GM23248 (cell line): ENCODE measurements at regions not wholly inside any gene's neighbourhood (a gene's known extent, or its start where the extent isn't known, plus 50 kb on each side); places are given as distances from the start of the nearest gene placed in this dataset.

Source experiments
- DNase-seq: peaks from one replicate; pipeline ENCODE4 v3.0.0-alpha.2; 2015
- H2AFZ ChIP-seq: fragments of 200-600 bp; sonication (generic); 2 replicates; pipeline ENCODE4 v1.6.1; 2016; ENCODE audit warnings: antibody characterized with exemption
- H3F3A ChIP-seq: fragments of 200-600 bp; sonication (generic); 2 replicates; pipeline ENCODE4 v1.6.1; 2016; ENCODE audit warnings: mild to moderate bottlenecking, antibody characterized with exemption, mixed run types; ENCODE audit not compliant: insufficient read depth
- H3K27ac ChIP-seq: fragments of 200-600 bp; sonication (generic); 2 replicates; pipeline ENCODE4 v1.5.1; 2016; ENCODE audit warnings: mild to moderate bottlenecking
- H3K27me3 ChIP-seq: fragments of 200-600 bp; sonication (generic); replicated peaks from 2 replicates; pipeline ENCODE4 v1.6.1; 2016; ENCODE audit warnings: mild to moderate bottlenecking; ENCODE audit not compliant: insufficient read depth
- H3K36me3 ChIP-seq: fragments of 200-600 bp; sonication (generic); 2 replicates; pipeline ENCODE4 v1.6.1; 2016; ENCODE audit warnings: low read depth, mild to moderate bottlenecking
- H3K4me1 ChIP-seq: fragments of 200-600 bp; sonication (generic); 2 replicates; pipeline ENCODE4 v1.6.1; 2016; ENCODE audit warnings: mild to moderate bottlenecking; ENCODE audit not compliant: insufficient read depth
- H3K4me2 ChIP-seq: fragments of 200-600 bp; sonication (generic); one replicate; pipeline ENCODE4 v1.6.1; 2016; ENCODE audit warnings: mild to moderate bottlenecking; ENCODE audit not compliant: unreplicated experiment
- H3K4me3 ChIP-seq: fragments of 200-600 bp; sonication (generic); 2 replicates; pipeline ENCODE4 v1.5.1; 2016; ENCODE audit warnings: mild to moderate bottlenecking
- H3K79me2 ChIP-seq: fragments of 200-600 bp; sonication (generic); 2 replicates; pipeline ENCODE4 v1.6.1; 2016; ENCODE audit warnings: mild to moderate bottlenecking; ENCODE audit not compliant: insufficient read depth
- H3K9ac ChIP-seq: fragments of 200-600 bp; sonication (generic); 2 replicates; pipeline ENCODE4 v1.6.1; 2016; ENCODE audit warnings: mild to moderate bottlenecking
- H3K9me2 ChIP-seq: fragments of 200-600 bp; sonication (generic); 2 replicates; pipeline ENCODE4 v1.6.1; 2016; ENCODE audit warnings: mixed run types, mild to moderate bottlenecking, moderate library complexity; ENCODE audit not compliant: insufficient read depth
- H3K9me3 ChIP-seq: fragments of 200-600 bp; sonication (generic); one replicate; pipeline ENCODE4 v1.6.1; 2017; ENCODE audit warnings: low read depth
- H4K20me1 ChIP-seq: fragments of 200-600 bp; sonication (generic); 2 replicates; pipeline ENCODE4 v1.6.0; 2016; ENCODE audit not compliant: insufficient read depth
- EZH2 ChIP-seq: fragments of 200-600 bp; sonication (generic); IDR thresholded peaks from 2 replicates; pipeline ENCODE4 v1.6.1; 2018; ENCODE audit warnings: antibody characterized with exemption, mild to moderate bottlenecking; ENCODE audit not compliant: insufficient read depth, poor library complexity, severe bottlenecking
- EZH2phosphoT487 ChIP-seq: fragments of 200-600 bp; sonication (generic); IDR thresholded peaks from 2 replicates; pipeline ENCODE4 v1.6.1; 2018; ENCODE audit warnings: antibody characterized with exemption, moderate library complexity, mild to moderate bottlenecking, low read depth; ENCODE audit not compliant: insufficient read depth
- WGBS, 2 experiments: methylation state at CpG; one replicate each; pipeline ENCODE4 v1.1.6; 2015 to 2017; ENCODE audit warnings: low lambda C conversion rate in 2 of 2, low coverage in 1 of 2; ENCODE audit errors: missing lambda C conversion rate in 2 of 2; 5-methylcytosine and 5-hydroxymethylcytosine counted together
- in situ Hi-C: fragments of 300-500 bp; cut with MboI; formaldehyde crosslinking; loops from 2 replicates; pipeline ENCODE4 v1.15.0; 2020

DNA sequence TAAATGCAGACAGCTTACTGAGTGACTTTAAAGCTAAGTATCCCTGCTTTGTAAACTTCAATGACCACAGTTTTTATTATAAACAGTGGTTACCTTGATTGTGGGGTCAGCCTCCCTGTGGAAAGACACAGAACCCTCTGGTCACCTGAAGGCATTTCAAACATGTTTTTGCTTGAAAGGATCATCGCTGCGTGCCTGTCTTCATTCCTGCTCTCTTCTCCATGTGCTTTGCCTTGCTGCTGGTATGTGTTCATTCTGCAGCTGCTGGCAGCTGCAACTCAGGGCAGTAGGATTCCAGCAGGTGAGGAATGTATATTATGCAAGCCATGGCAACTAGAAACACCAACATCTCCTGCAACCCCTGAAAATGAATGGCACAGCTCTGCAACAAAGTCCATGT, 81.0 kb upstream of the VAV3 start:
- Histone ChIP-seq H3K9ac (no peak overlapping the region), H3K27me3 (0 out of 2 replicates have a peak, but pooled peaks cover 6% of the 10 kb centered on the region), H3K27ac (no peak overlapping the region), H3K9me2 (no peaks in the 10 kb centered on the region), H3K36me3 (no peaks in the 10 kb centered on the region), H3K4me1 (peaks cover 16% of the 10 kb centered on the region), H3K9me3 (no peaks in the 10 kb centered on the region), H3F3A (0 out of 2 replicates have a peak, but pooled peaks cover 6% of the 10 kb centered on the region), H2AFZ (no peak overlapping the region), H3K4me3 (no peak overlapping the region), H3K79me2 (no peaks in the 10 kb centered on the region), H4K20me1 (no peaks in the 10 kb centered on the region), H3K4me2 (no peak overlapping the region)
- no peak for DNase-seq
- in situ Hi-C loops = no loop called here
- 83 to 100% methylated on average over 2 of the region's 2 CpGs for WGBS, 2 experiments
- TF ChIP-seq EZH2phosphoT487 (no peak), EZH2 (no peak)

- H3K27me3 ChIP-seq = 0 out of 2 replicates have a peak, but pooled peaks cover 6% of the 10 kb centered on the region
- no peak for DNase-seq
- H3K4me1 ChIP-seq = peaks cover 16% of the 10 kb centered on the region
- no peak overlapping the region for H3K4me2 ChIP-seq
- H2AFZ ChIP-seq = no peak overlapping the region
- H3K27ac ChIP-seq = no peak overlapping the region
- H3F3A ChIP-seq = 0 out of 2 replicates have a peak, but pooled peaks cover 6% of the 10 kb centered on the region
- H3K79me2 ChIP-seq = no peaks in the 10 kb centered on the region
- no peaks in the 10 kb centered on the region for H3K9me2 ChIP-seq
- H3K9me3 ChIP-seq = no peaks in the 10 kb centered on the region
- H3K36me3 ChIP-seq = no peaks in the 10 kb centered on the region
- H4K20me1 ChIP-seq = no peaks in the 10 kb centered on the region
- H3K9ac ChIP-seq = no peak overlapping the region
- TF ChIP-seq EZH2 (no peak), EZH2phosphoT487 (no peak)
- WGBS, 2 experiments = 87 to 92% methylated on average over 7 of the region's 7 CpGs
- H3K4me3 ChIP-seq = no peak overlapping the region
- in situ Hi-C loops = no loop called here
Observed at GRCh38 chr1:108045460-108045859, 80.5 kb upstream of the VAV3 start.

- Histone ChIP-seq H2AFZ (no peak overlapping the region), H3K36me3 (no peaks in the 10 kb centered on the region), H3K4me1 (peaks cover 7% of the 10 kb centered on the region), H3K9me3 (no peaks in the 10 kb centered on the region), H3K9me2 (no peaks in the 10 kb centered on the region), H3K9ac (no peak overlapping the region), H3K4me2 (no peak overlapping the region), H3K4me3 (no peak overlapping the region), H4K20me1 (no peaks in the 10 kb centered on the region), H3K79me2 (no peaks in the 10 kb centered on the region), H3K27me3 (0 out of 2 replicates have a peak, but pooled peaks cover 6% of the 10 kb centered on the region), H3K27ac (no peak overlapping the region), H3F3A (0 out of 2 replicates have a peak, but pooled peaks cover 1% of the 10 kb centered on the region)
- 73 to 80% methylated on average over 2 of the region's 2 CpGs for WGBS, 2 experiments
- TF ChIP-seq EZH2phosphoT487 (no peak), EZH2 (no peak)
- in situ Hi-C loops = no loop called here
- no peak for DNase-seq
Observed at GRCh38 chr1:108044318-108044717, 79.3 kb upstream of the VAV3 start.

GRCh38 chr1:108043707-108044106, 78.7 kb upstream of the VAV3 start:
- no peak overlapping the region for H2AFZ ChIP-seq
- no peaks in the 10 kb centered on the region for H3K9me2 ChIP-seq
- H3K79me2 ChIP-seq = no peaks in the 10 kb centered on the region
- H3K27me3 ChIP-seq = 0 out of 2 replicates have a peak, but pooled peaks cover 6% of the 10 kb centered on the region
- H3K36me3 ChIP-seq = no peaks in the 10 kb centered on the region
- no peaks in the 10 kb centered on the region for H3F3A ChIP-seq
- H3K4me2 ChIP-seq = no peak overlapping the region
- no peak overlapping the region for H3K27ac ChIP-seq
- no peak overlapping the region for H3K4me3 ChIP-seq
- H3K9me3 ChIP-seq = no peaks in the 10 kb centered on the region
- H3K4me1 ChIP-seq = peaks cover 1% of the 10 kb centered on the region; the same call in 1 of the 2 replicates
- TF ChIP-seq EZH2phosphoT487 (no peak), EZH2 (no peak)
- H4K20me1 ChIP-seq = no peaks in the 10 kb centered on the region
- in situ Hi-C loops = no loop called here
- no peak for DNase-seq
- H3K9ac ChIP-seq = no peak overlapping the region
- 89 to 92% methylated on average over 8 of the region's 8 CpGs for WGBS, 2 experiments

- H3K36me3 ChIP-seq = no peaks in the 10 kb centered on the region
- H3K9ac ChIP-seq = no peak overlapping the region
- no peak overlapping the region for H2AFZ ChIP-seq
- H3K27ac ChIP-seq = no peak overlapping the region
- H3K4me2 ChIP-seq = no peak overlapping the region
- TF ChIP-seq EZH2 = no peak
- no peak for TF ChIP-seq EZH2phosphoT487
- in situ Hi-C loops = no loop called here
- H3K27me3 ChIP-seq = 0 out of 2 replicates have a peak, but pooled peaks cover 6% of the 10 kb centered on the region
- no peaks in the 10 kb centered on the region for H3K9me2 ChIP-seq
- no peaks in the 10 kb centered on the region for H3K9me3 ChIP-seq
- H3K4me3 ChIP-seq = no peak overlapping the region
- H3K4me1 ChIP-seq = no peaks in the 10 kb centered on the region
- no peaks in the 10 kb centered on the region for H3K79me2 ChIP-seq
- 94 to 100% methylated on average over 1 of the region's 1 CpG for WGBS, 2 experiments
- H4K20me1 ChIP-seq = no peaks in the 10 kb centered on the region
- no peak for DNase-seq
- H3F3A ChIP-seq = no peaks in the 10 kb centered on the region
Observed at GRCh38 chr1:108042610-108043009, 77.6 kb upstream of the VAV3 start.
